ENCODE measurements at regions not wholly inside any gene's neighbourhood (a gene's known extent, or its start where the extent isn't known, plus 50 kb on each side); places are given as distances from the start of the nearest gene placed in this dataset.

DNA sequence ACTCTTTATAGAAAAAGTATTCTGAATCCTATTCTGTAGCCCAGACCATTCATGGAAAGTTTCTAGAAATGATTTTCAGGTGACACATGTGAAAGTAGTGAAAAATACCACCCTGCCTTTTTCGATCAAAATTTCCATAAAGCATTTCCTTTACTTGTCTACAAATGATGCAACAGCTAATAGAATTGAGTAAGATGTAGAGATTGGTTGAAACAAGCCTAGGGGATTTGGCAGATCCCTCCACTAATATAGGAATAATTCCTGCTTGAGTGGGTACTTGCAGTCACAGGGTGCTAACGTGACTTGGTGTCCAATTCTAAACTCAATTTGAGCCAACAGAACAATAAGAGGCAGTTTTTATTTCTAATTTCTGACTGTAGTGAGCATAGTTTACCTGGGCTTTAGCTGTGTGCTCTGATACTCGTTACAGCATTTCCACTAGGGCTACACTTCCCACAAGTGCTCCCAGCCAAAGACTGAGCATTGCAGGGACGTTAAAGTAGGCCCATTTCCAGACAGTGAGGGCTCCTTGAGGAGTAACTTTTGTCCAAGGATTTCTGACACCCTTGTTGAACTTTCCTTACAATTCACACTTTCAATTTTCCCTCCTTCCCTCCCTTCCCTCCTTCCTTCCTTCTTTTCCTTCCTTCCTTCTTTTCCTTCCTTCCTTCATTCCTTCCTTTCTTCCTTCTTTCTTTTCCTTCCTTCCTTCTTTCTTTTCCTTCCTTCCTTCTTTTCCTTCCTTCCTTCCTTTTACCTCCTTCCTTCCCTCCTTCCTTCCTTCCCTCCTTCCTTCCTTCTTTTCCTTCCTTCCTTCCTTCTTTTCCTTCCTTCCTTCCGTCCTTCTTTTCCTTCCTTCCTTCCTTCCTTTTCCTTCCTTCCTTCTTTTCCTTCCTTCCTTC is 53.9 kb upstream of the TP63 start:
- no peak for TF ChIP-seq CTCF (IDR thresholded peaks at IDR 0.05)
- no peak for TF ChIP-seq POLR2A (IDR thresholded peaks at IDR 0.05)
